ENCODE measurements at regions not wholly inside any gene's neighbourhood (a gene's known extent, or its start where the extent isn't known, plus 50 kb on each side); places are given as distances from the start of the nearest gene placed in this dataset.

DNA sequence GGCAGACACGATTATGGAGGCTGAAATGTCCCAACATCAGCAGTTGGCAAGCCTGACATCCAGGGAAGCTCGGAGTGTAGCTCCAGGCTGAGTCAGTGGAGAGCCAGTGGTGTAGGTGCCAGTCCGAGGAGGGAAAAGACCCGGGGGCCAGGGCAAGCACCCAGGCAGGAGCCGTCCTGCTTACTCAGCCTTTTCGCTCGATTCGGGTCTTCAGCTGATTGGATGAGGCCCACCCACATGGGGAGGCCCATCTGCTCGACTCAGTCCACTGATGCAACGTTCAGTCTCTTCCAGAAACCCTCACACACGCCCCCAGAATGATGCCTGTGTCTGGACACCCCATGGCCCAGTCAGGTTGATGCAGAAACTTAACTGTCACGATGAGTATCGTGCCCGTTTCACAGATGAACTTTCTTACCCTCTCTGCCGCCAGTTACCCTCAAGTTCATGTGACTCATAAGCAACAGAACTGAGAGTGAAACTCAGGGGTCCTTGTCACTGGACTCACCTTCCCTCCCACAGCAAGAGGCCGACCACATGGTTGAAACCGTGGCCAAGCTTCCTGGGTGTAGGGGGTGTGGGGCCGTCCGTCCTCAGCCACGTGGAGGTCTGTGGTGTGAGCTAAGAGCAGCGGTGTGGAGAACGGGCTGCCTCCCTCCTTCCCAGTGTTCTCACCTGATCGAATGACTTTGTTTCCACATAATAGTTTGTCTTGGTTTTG lies 197.4 kb upstream of the HDAC4 start:
- no peaks in the 10 kb centered on the region; the same call in 1 of the 2 replicates for H4K20me1 ChIP-seq (replicated peaks; ENCODE audit: control insufficient read depth, insufficient read depth, low read length)
- no peak overlapping the region for H3K4me3 ChIP-seq
- DNase-seq (ENCODE audit: extremely low read depth in 1 of 4, low spot score in 3 of 4) = no peak
- ATAC-seq = no peak
- H2AFZ ChIP-seq (ENCODE audit: low read depth, low read length) = no peak overlapping the region
- H3K9me3 ChIP-seq (replicated peaks; ENCODE audit: control insufficient read depth, insufficient read depth, low read depth, low read length) = no peaks in the 10 kb centered on the region
- in situ Hi-C loops (cut with MboI) (no loop called here), intact Hi-C loops (cut with micrococcal nuclease) (no loop called here)
- no peaks in the 10 kb centered on the region for H3K79me2 ChIP-seq (ENCODE audit: control insufficient read depth, insufficient read depth, low read length)
- FAIRE-seq = no peak
- H3K27me3 ChIP-seq (ENCODE audit: control insufficient read depth in 2 of 2, insufficient read depth in 2 of 2, low read length in 2 of 2) = peaks cover 0 to 75% of the 10 kb centered on the region in 2 experiments; a peak in 3 of 5 replicates
- H3K4me1 ChIP-seq (replicated peaks in 1 of 2; ENCODE audit: control insufficient read depth in 2 of 2, insufficient read depth in 2 of 2, low read length in 2 of 2) = no peaks in the 10 kb centered on the region; a peak in 1 of 5 replicates
- TF ChIP-seq ZNF224 (CRISPR knock-in tag; IDR thresholded peaks at IDR 0.05) (no peak), BDP1 (IDR thresholded peaks at IDR 0.05; ENCODE audit: insufficient read depth, insufficient read length) (no peak), SETDB1 (IDR thresholded peaks at IDR 0.05; ENCODE audit: low read length) (no peak), ZNF436 (CRISPR knock-in tag; IDR thresholded peaks at IDR 0.05) (no peak), HMG20B (CRISPR knock-in tag; IDR thresholded peaks at IDR 0.05) (no peak), PCBP2 (IDR thresholded peaks at IDR 0.05; ENCODE audit: low read depth, low read length, poor library complexity, severe bottlenecking) (no peak), ZNF407 (IDR thresholded peaks at IDR 0.05; ENCODE audit: low read depth) (no peak), SIX5 (IDR thresholded peaks at IDR 0.05; ENCODE audit: borderline replicate concordance in 1 of 2, insufficient read depth in 1 of 2, low read depth in 1 of 2, low read length in 2 of 2) (no peak), ZNF324 (CRISPR knock-in tag; IDR thresholded peaks at IDR 0.05) (no peak), KAT2B (IDR thresholded peaks at IDR 0.05; ENCODE audit: low read depth, low read length) (no peak), ZZZ3 (IDR thresholded peaks at IDR 0.05) (no peak)
- TF ChIP-seq, protein P1, sequence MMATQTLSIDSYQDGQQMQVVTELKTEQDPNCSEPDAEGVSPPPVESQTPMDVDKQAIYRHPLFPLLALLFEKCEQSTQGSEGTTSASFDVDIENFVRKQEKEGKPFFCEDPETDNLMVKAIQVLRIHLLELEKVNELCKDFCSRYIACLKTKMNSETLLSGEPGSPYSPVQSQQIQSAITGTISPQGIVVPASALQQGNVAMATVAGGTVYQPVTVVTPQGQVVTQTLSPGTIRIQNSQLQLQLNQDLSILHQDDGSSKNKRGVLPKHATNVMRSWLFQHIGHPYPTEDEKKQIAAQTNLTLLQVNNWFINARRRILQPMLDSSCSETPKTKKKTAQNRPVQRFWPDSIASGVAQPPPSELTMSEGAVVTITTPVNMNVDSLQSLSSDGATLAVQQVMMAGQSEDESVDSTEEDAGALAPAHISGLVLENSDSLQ (IDR thresholded peaks at IDR 0.05) = no peak
- no peak overlapping the region for H3K4me2 ChIP-seq (ENCODE audit: insufficient read depth, low read length)
- H3K9ac ChIP-seq (ENCODE audit: insufficient read depth in 1 of 2, low read depth in 2 of 2, low read length in 2 of 2) = no peak overlapping the region
- 0% methylated on average over 18 of the region's 23 CpGs for WGBS (ENCODE audit: insufficient coverage, low coverage, missing lambda C conversion rate)
- no peaks in the 10 kb centered on the region for H3K36me3 ChIP-seq (ENCODE audit: control insufficient read depth, insufficient read depth, low read length)
- no peaks in the 10 kb centered on the region for H3K9me1 ChIP-seq (ENCODE audit: control insufficient read depth, insufficient read depth, low read length)
- POLR2A ChIA-PET = interaction anchor here (1.1 kb wide), 1 partner anchor 58 kb away, joined by 3 read pairs; no protein-coding TSS in a partner anchor
- CTCF ChIA-PET (ENCODE audit: low intra/inter-chr PET ratio) = interaction anchor here (0.6 kb wide), 1 partner anchor 114 kb away, joined by 3 read pairs; no protein-coding TSS in a partner anchor
- no peak overlapping the region for H3K27ac ChIP-seq (ENCODE audit: extremely low read depth, low read depth, low read length)
- BruUV-seq (replicated peaks) = no TSS peak
